Nephron (organoid): ENCODE measurements at regions not wholly inside any gene's neighbourhood (a gene's known extent, or its start where the extent isn't known, plus 50 kb on each side); places are given as distances from the start of the nearest gene placed in this dataset.

Experiments used
- H3K27ac Mint-ChIP-seq, 3 experiments: 2 replicates each; pipeline ENCODE4 v1.8.0; 2020; ENCODE audit warnings: mixed read lengths in 3 of 3, mild to moderate bottlenecking in 2 of 3, moderate library complexity in 1 of 3
- H3K27me3 Mint-ChIP-seq: 2 replicates; pipeline ENCODE4 v1.8.0; 2021; ENCODE audit warnings: low read depth, mild to moderate bottlenecking, moderate library complexity, mixed read lengths
- H3K36me3 Mint-ChIP-seq: 2 replicates; pipeline ENCODE4 v1.8.0; 2020; ENCODE audit warnings: low read depth, mixed read lengths
- H3K4me1 Mint-ChIP-seq: 2 replicates; pipeline ENCODE4 v1.8.0; 2020; ENCODE audit warnings: mixed read lengths
- H3K4me3 Mint-ChIP-seq, 3 experiments: 2 replicates each; pipeline ENCODE4 v1.8.0; 2020; ENCODE audit warnings: mild to moderate bottlenecking in 3 of 3, mixed read lengths in 3 of 3, moderate library complexity in 2 of 3
- H3K9me3 Mint-ChIP-seq: 2 replicates; pipeline ENCODE4 v1.8.0; 2020; ENCODE audit warnings: mixed read lengths
- TF ChIP-seq, protein P1 (sequence below), 3 experiments: fragments of 200-600 bp; sonication (generic); IDR thresholded peaks; one replicate each; pipeline ENCODE4 v1.5.0; 2021; ENCODE audit warnings: antibody characterized with exemption in 3 of 3; ENCODE audit not compliant: unreplicated experiment in 3 of 3

- TF ChIP-seq, protein P1, sequence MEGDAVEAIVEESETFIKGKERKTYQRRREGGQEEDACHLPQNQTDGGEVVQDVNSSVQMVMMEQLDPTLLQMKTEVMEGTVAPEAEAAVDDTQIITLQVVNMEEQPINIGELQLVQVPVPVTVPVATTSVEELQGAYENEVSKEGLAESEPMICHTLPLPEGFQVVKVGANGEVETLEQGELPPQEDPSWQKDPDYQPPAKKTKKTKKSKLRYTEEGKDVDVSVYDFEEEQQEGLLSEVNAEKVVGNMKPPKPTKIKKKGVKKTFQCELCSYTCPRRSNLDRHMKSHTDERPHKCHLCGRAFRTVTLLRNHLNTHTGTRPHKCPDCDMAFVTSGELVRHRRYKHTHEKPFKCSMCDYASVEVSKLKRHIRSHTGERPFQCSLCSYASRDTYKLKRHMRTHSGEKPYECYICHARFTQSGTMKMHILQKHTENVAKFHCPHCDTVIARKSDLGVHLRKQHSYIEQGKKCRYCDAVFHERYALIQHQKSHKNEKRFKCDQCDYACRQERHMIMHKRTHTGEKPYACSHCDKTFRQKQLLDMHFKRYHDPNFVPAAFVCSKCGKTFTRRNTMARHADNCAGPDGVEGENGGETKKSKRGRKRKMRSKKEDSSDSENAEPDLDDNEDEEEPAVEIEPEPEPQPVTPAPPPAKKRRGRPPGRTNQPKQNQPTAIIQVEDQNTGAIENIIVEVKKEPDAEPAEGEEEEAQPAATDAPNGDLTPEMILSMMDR (IDR thresholded peaks at IDR 0.05; ENCODE audit: unreplicated experiment in 3 of 3) = no peak
- Mint-ChIP-seq H3K27ac (no peak overlapping the region), H3K36me3 (no peaks in the 10 kb centered on the region), H3K4me3 (no peak overlapping the region), H3K9me3 (no peaks in the 10 kb centered on the region), H3K4me1 (peaks cover 29% of the 10 kb centered on the region), H3K27me3 (peaks cover 9% of the 10 kb centered on the region)
Measured at GRCh38 chr2:205860885-205861284, 178.6 kb downstream of the NRP2 start.

- Mint-ChIP-seq H3K4me3 (no peak overlapping the region), H3K27ac (no peak overlapping the region), H3K9me3 (peaks cover 4% of the 10 kb centered on the region), H3K36me3 (no peaks in the 10 kb centered on the region), H3K4me1 (peaks cover 22% of the 10 kb centered on the region), H3K27me3 (peaks cover 9% of the 10 kb centered on the region)
- TF ChIP-seq, protein P1 (IDR thresholded peaks at IDR 0.05; ENCODE audit: unreplicated experiment in 3 of 3) = no peak
Measured at GRCh38 chr2:205860181-205860580, 177.9 kb downstream of the NRP2 start.

DNA sequence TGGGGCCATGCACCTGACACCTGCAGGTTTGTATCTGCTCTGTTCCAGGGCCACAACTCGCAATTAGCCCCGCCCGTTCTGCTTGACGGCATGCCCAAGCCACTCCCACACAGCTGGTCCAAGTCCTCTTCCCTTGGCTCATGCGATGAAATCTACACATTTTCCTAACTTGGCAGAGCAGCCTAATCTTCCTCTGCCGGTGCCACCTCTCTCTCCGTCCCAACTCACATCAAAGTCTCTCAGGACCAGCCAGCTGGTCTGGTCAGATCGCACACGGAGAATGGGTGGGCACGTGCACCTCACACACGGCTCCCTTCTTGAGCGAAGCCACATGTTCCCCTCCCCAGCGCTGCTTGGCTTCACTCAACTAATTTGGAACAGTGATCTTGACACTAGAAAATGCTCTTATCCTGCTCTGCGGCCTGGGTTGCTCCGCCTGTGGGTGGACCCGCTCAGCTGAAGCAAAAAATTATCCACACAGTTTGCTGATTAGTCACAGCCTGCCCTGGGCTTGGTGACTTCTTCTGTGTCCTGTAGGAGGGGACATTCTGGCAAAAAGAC lies 176.7 kb downstream of the NRP2 start:
- H3K4me1 Mint-ChIP-seq = peaks cover 21% of the 10 kb centered on the region
- no peak overlapping the region for H3K27ac Mint-ChIP-seq
- TF ChIP-seq, protein P1 (IDR thresholded peaks at IDR 0.05; ENCODE audit: unreplicated experiment in 3 of 3) = no peak
- peaks cover 9% of the 10 kb centered on the region for H3K27me3 Mint-ChIP-seq
- no peak overlapping the region for H3K4me3 Mint-ChIP-seq
- peaks cover 4% of the 10 kb centered on the region for H3K9me3 Mint-ChIP-seq
- H3K36me3 Mint-ChIP-seq = no peaks in the 10 kb centered on the region

DNA sequence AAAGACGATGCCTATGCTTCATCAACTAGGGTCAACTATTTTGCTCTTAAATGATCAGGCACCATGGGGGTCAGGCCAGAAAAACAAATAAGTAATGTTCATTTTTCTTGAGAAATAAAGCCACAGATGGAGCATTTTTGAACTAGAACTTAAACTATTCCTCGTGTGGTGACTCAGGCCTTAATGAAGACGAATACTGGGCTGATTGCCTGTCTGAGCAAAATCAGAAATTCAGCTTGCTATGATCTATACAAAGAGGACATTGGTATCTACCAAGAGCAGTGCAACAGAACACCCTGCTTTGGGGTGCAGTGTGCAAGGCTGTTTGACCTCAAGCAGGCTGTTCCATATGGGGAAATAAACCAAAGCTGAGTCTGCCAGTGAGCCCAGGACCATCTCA lies 176.0 kb downstream of the NRP2 start:
- Mint-ChIP-seq H3K4me1 (peaks cover 18% of the 10 kb centered on the region), H3K27me3 (peaks cover 9% of the 10 kb centered on the region), H3K36me3 (no peaks in the 10 kb centered on the region), H3K27ac (no peak overlapping the region), H3K9me3 (peaks cover 4% of the 10 kb centered on the region), H3K4me3 (no peak overlapping the region)
- TF ChIP-seq, protein P1 (IDR thresholded peaks at IDR 0.05; ENCODE audit: unreplicated experiment in 3 of 3) = no peak

DNA sequence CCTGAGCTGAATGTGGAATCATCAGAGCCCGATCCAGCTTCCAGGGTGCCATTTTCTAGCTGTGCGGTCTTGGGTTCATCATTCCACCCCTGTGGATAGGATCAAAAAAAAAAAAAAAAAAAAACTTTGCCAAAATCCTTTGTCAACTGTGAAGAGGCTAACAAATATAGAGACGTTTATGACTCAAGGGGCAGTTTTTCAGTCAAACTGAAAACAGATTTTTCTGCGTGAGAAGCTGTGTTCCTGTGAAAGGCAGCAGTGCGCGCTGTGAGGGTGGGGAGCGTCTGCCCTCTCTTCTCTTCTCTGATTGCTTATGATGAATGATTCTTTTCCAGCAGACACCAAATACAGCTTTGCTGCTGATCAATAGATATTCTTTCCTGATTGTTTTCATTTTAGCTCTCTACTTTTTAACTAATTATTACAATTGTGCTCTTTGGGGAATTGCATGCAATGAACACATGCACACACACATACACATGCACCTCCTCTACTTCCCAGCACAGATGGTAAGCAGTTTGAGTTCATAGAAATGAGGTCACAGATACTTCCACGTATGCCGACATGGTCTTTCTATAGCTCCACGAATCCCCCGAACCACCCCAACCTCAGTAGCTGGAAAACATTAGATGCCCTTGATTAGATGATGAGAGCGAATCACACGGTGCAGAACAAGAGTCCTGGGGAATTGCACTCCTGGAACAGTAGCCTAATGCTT lies 175.4 kb downstream of the NRP2 start:
- TF ChIP-seq, protein P1 (IDR thresholded peaks at IDR 0.05; ENCODE audit: unreplicated experiment in 3 of 3) = no peak
- H3K4me1 Mint-ChIP-seq = peaks cover 15% of the 10 kb centered on the region
- no peak overlapping the region for H3K4me3 Mint-ChIP-seq
- H3K36me3 Mint-ChIP-seq = no peaks in the 10 kb centered on the region
- peaks cover 10% of the 10 kb centered on the region for H3K27me3 Mint-ChIP-seq
- H3K27ac Mint-ChIP-seq = no peak overlapping the region
- H3K9me3 Mint-ChIP-seq = peaks cover 4% of the 10 kb centered on the region

DNA sequence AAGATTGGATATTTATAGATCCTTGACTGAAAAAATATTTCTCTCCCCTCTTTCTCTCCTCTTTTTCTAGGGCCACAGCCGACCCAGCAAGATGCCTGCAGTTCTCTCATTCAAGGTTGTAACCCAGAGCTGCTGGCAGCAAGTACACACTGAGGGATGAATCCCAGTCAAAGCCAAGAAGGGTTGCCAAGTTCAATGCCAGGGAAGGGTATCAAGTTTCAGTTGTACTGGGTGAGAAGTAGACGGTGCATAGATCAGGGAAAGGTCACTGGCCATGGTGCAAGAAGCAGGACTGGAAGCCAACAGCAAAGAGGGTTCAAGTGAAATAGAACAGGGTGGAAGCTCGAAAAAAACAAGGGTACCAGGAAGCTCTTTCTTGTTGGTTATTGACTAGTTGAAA lies 170.2 kb downstream of the NRP2 start:
- Mint-ChIP-seq H3K4me1 (peaks cover 10% of the 10 kb centered on the region), H3K27me3 (peaks cover 16% of the 10 kb centered on the region), H3K27ac (no peak overlapping the region), H3K4me3 (no peak overlapping the region), H3K9me3 (peaks cover 4% of the 10 kb centered on the region), H3K36me3 (no peaks in the 10 kb centered on the region)
- TF ChIP-seq, protein P1 (IDR thresholded peaks at IDR 0.05; ENCODE audit: unreplicated experiment in 3 of 3) = no peak
